ENCODE measurements at regions not wholly inside any gene's neighbourhood (a gene's known extent, or its start where the extent isn't known, plus 50 kb on each side); places are given as distances from the start of the nearest gene placed in this dataset.
A peak's percentile ranks its signal among the peaks of the same experiment; 100 is the strongest.

- Mint-ChIP-seq H3K27ac (no peak overlapping the region), H3K27me3 (ENCODE audit: low read depth, poor library complexity) (peaks cover 14% of the 10 kb centered on the region), H3K4me1 (no peaks in the 10 kb centered on the region), H3K9me3 (peaks cover 26% of the 10 kb centered on the region), H3K4me3 (no peak overlapping the region), H3K36me3 (ENCODE audit: low read depth) (no peaks in the 10 kb centered on the region)
- DNase-seq, result no peak
- no peak for TF ChIP-seq CTCF (IDR thresholded peaks at IDR 0.05)
Observed at GRCh38 chr19:13579388-13580060, 73.2 kb upstream of the CACNA1A start.

DNA sequence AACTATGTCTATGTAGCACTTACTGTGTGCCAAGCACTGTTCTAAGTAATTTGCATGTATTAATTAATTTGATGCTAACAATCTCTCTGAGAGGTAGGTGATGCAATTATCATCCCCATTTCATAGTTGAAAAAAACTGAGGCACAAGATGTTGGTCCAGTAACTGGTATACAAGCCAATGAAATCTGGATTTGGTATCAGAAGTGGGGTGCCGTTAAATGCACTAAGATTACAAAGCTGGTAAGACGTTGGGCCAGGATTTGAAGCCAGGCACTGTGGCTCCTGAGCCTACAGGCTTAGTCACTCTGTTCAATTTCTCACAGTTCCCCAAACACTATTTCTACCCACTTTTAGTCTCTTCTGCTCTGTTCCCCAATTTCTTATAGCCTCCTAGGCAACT is 70.4 kb upstream of the CACNA1A start:
- Mint-ChIP-seq H3K36me3 (ENCODE audit: low read depth) (no peaks in the 10 kb centered on the region), H3K27me3 (ENCODE audit: low read depth, poor library complexity) (peaks cover 29% of the 10 kb centered on the region), H3K9me3 (peaks cover 26% of the 10 kb centered on the region), H3K4me3 (no peak overlapping the region), H3K4me1 (no peaks in the 10 kb centered on the region), H3K27ac (no peak overlapping the region)
- TF ChIP-seq CTCF (IDR thresholded peaks at IDR 0.05), result no peak
- no peak for DNase-seq

- peaks cover 26% of the 10 kb centered on the region for H3K9me3 Mint-ChIP-seq
- no peak overlapping the region for H3K4me3 Mint-ChIP-seq
- peak; percentile 24 for DNase-seq
- no peaks in the 10 kb centered on the region for H3K36me3 Mint-ChIP-seq (ENCODE audit: low read depth)
- H3K27me3 Mint-ChIP-seq (ENCODE audit: low read depth, poor library complexity), result peaks cover 32% of the 10 kb centered on the region
- H3K4me1 Mint-ChIP-seq, result no peaks in the 10 kb centered on the region
- TF ChIP-seq CTCF (IDR thresholded peaks at IDR 0.05), result peak; percentile 35
- no peak overlapping the region for H3K27ac Mint-ChIP-seq
Observed at GRCh38 chr19:13574933-13575332, 68.7 kb upstream of the CACNA1A start.

- H3K27me3 Mint-ChIP-seq (ENCODE audit: low read depth, poor library complexity), result peaks cover 41% of the 10 kb centered on the region
- no peak for TF ChIP-seq CTCF (IDR thresholded peaks at IDR 0.05)
- H3K4me1 Mint-ChIP-seq, result no peaks in the 10 kb centered on the region
- DNase-seq, result no peak
- peak overlapping the region; percentile 55 for H3K27ac Mint-ChIP-seq
- H3K4me3 Mint-ChIP-seq, result no peak overlapping the region
- H3K9me3 Mint-ChIP-seq, result peaks cover 23% of the 10 kb centered on the region
- H3K36me3 Mint-ChIP-seq (ENCODE audit: low read depth), result no peaks in the 10 kb centered on the region
Observed at GRCh38 chr19:13573056-13573667, 66.9 kb upstream of the CACNA1A start.

- no peak overlapping the region for H3K27ac Mint-ChIP-seq
- no peaks in the 10 kb centered on the region for H3K36me3 Mint-ChIP-seq (ENCODE audit: low read depth)
- peaks cover 47% of the 10 kb centered on the region for H3K27me3 Mint-ChIP-seq (ENCODE audit: low read depth, poor library complexity)
Observed at GRCh38 chr19:13561461-13561860, 55.2 kb upstream of the CACNA1A start.

More at GRCh38 chr19:13561461-13561860, 55.2 kb upstream of the CACNA1A start:
- no peak for TF ChIP-seq CTCF (IDR thresholded peaks at IDR 0.05)
- peaks cover 7% of the 10 kb centered on the region for H3K9me3 Mint-ChIP-seq
- no peaks in the 10 kb centered on the region for H3K4me1 Mint-ChIP-seq
- H3K4me3 Mint-ChIP-seq, result no peak overlapping the region
- DNase-seq, result no peak

Measured in nephron progenitor cell (in vitro differentiated cells).